WTC11 (cell line): ENCODE measurements at regions not wholly inside any gene's neighbourhood (a gene's known extent, or its start where the extent isn't known, plus 50 kb on each side); places are given as distances from the start of the nearest gene placed in this dataset.

Source experiments
- ATAC-seq: fragments of 200-7000 bp; cut with Tn5 transposase; 2 replicates; pipeline ENCODE4 v1.10.0; 2021; ENCODE audit warnings: mild to moderate bottlenecking, moderate library complexity
- CTCF ChIA-PET: fragments of 300-600 bp; sonication (Branson Sonifier 250); formaldehyde crosslinking; loops from one replicate; lab custom pipeline; 2021; ENCODE audit warnings: antibody characterized with exemption; lab: Charles Lee
- POLR2A ChIA-PET: fragments of 350-600 bp; sonication (Branson Sonifier 250); formaldehyde crosslinking; loops from one replicate; lab custom pipeline; 2021; ENCODE audit warnings: antibody characterized with exemption; lab: Charles Lee
- DNase-seq: peaks from one replicate; pipeline ENCODE4 v3.0.0; 2021; ENCODE audit warnings: low spot score
- H3K27ac Mint-ChIP-seq: 2 replicates; pipeline ENCODE4 v1.8.0; 2021; ENCODE audit warnings: mixed read lengths
- H3K27me3 Mint-ChIP-seq: 2 replicates; pipeline ENCODE4 v1.8.0; 2021; ENCODE audit warnings: low read depth, mild to moderate bottlenecking, moderate library complexity, mixed read lengths
- H3K36me3 Mint-ChIP-seq: 2 replicates; pipeline ENCODE4 v1.8.0; 2021; ENCODE audit warnings: mixed read lengths
- H3K4me1 Mint-ChIP-seq: 2 replicates; pipeline ENCODE4 v1.8.0; 2022; ENCODE audit warnings: mixed read lengths
- H3K4me3 Mint-ChIP-seq: 2 replicates; pipeline ENCODE4 v1.8.0; 2021; ENCODE audit warnings: mild to moderate bottlenecking, moderate library complexity, mixed read lengths
- H3K9me3 Mint-ChIP-seq: 2 replicates; pipeline ENCODE4 v1.8.0; 2021; ENCODE audit warnings: mixed read lengths
- AR ChIP-seq: fragments of 250-450 bp; sonication (Bioruptor Pico); IDR thresholded peaks from 2 replicates; pipeline ENCODE4 v1.9.0; 2021; ENCODE audit warnings: mild to moderate bottlenecking
- CREB1 ChIP-seq: sonication (generic); formaldehyde crosslinking; IDR thresholded peaks from 2 replicates; pipeline ENCODE4 v1.8.0; 2023; ENCODE audit warnings: mild to moderate bottlenecking, missing genetic modification reagents
- CREM ChIP-seq: sonication (generic); formaldehyde crosslinking; IDR thresholded peaks from 2 replicates; pipeline ENCODE4 v1.8.1; 2022; ENCODE audit warnings: mild to moderate bottlenecking, missing genetic modification reagents, moderate library complexity
- E2F4 ChIP-seq: sonication (generic); formaldehyde crosslinking; IDR thresholded peaks from 2 replicates; pipeline ENCODE4 v1.8.1; 2022; ENCODE audit warnings: low read depth, mild to moderate bottlenecking, moderate library complexity, missing genetic modification reagents, borderline replicate concordance
- E2F5 ChIP-seq: sonication (generic); formaldehyde crosslinking; IDR thresholded peaks from 2 replicates; pipeline ENCODE4 v1.8.1; 2022; ENCODE audit warnings: mild to moderate bottlenecking, moderate library complexity, missing genetic modification reagents
- FOXJ3 ChIP-seq: sonication (generic); formaldehyde crosslinking; IDR thresholded peaks from 2 replicates; pipeline ENCODE4 v1.9.0; 2021; ENCODE audit warnings: missing genetic modification reagents, mild to moderate bottlenecking, borderline replicate concordance
- FOXP1 ChIP-seq: sonication (generic); formaldehyde crosslinking; IDR thresholded peaks from 2 replicates; pipeline ENCODE4 v1.8.0; 2022; ENCODE audit warnings: missing genetic modification reagents, mild to moderate bottlenecking, moderate library complexity, borderline replicate concordance
- FOXP4 ChIP-seq: sonication (generic); formaldehyde crosslinking; IDR thresholded peaks from 2 replicates; pipeline ENCODE4 v1.8.0; 2022; ENCODE audit warnings: mild to moderate bottlenecking, missing genetic modification reagents
- HMGA2 ChIP-seq: fragments of 250-450 bp; sonication (Bioruptor Pico); IDR thresholded peaks from 2 replicates; pipeline ENCODE4 v1.4.0; 2021; ENCODE audit warnings: mild to moderate bottlenecking, moderate library complexity
- NFATC4 ChIP-seq: fragments of 250-450 bp; sonication (Bioruptor Pico); IDR thresholded peaks from 2 replicates; pipeline ENCODE4 v1.9.0; 2021; ENCODE audit warnings: mild to moderate bottlenecking
- SMAD4 ChIP-seq: sonication (generic); formaldehyde crosslinking; IDR thresholded peaks from 2 replicates; pipeline ENCODE4 v1.8.0; 2022; ENCODE audit warnings: mild to moderate bottlenecking, missing genetic modification reagents
- TEAD1 ChIP-seq: sonication (generic); formaldehyde crosslinking; IDR thresholded peaks from 2 replicates; pipeline ENCODE4 v1.8.0; 2022; ENCODE audit warnings: mild to moderate bottlenecking, missing genetic modification reagents
- TP53 ChIP-seq: sonication (generic); formaldehyde crosslinking; IDR thresholded peaks from 2 replicates; pipeline ENCODE4 v1.8.1; 2023; ENCODE audit warnings: mild to moderate bottlenecking, missing genetic modification reagents
- ZNF396 ChIP-seq: fragments of 250-450 bp; sonication (Bioruptor Pico); IDR thresholded peaks from 2 replicates; pipeline ENCODE4 v1.8.0; 2021; ENCODE audit warnings: mild to moderate bottlenecking, moderate library complexity, borderline replicate concordance
- ZNF423 ChIP-seq: fragments of 250-450 bp; sonication (Bioruptor Pico); IDR thresholded peaks from 2 replicates; pipeline ENCODE4 v2.1.2; 2022; ENCODE audit warnings: mild to moderate bottlenecking, moderate library complexity
- ZSCAN18 ChIP-seq: fragments of 250-450 bp; sonication (Bioruptor Pico); IDR thresholded peaks from 2 replicates; pipeline ENCODE4 v2.1.2; 2022; ENCODE audit warnings: mild to moderate bottlenecking, moderate library complexity

GRCh38 chr22:49624421-49625177 lies 203.1 kb downstream of the BRD1 start:
- CTCF ChIA-PET = no interaction called here
- no peak for ATAC-seq
- H3K9me3 Mint-ChIP-seq = no peaks in the 10 kb centered on the region

More at GRCh38 chr22:49624421-49625177, 203.1 kb downstream of the BRD1 start:
- TF ChIP-seq AR (no peak), E2F4 (no peak), HMGA2 (CRISPR knock-in tag) (no peak), CREM (CRISPR knock-in tag) (no peak), FOXJ3 (CRISPR knock-in tag) (no peak), E2F5 (CRISPR knock-in tag) (no peak), FOXP1 (CRISPR knock-in tag) (no peak), TP53 (CRISPR knock-in tag) (no peak), ZSCAN18 (no peak), CREB1 (CRISPR knock-in tag) (no peak), ZNF396 (CRISPR knock-in tag) (no peak), NFATC4 (CRISPR knock-in tag) (no peak), ZNF423 (no peak), SMAD4 (no peak), TEAD1 (CRISPR knock-in tag) (no peak), FOXP4 (CRISPR knock-in tag) (no peak)
- peaks cover 2% of the 10 kb centered on the region; the same call in 1 of the 2 replicates for H3K27me3 Mint-ChIP-seq
- no peak overlapping the region for H3K4me3 Mint-ChIP-seq
- H3K4me1 Mint-ChIP-seq = no peaks in the 10 kb centered on the region
- H3K36me3 Mint-ChIP-seq = no peaks in the 10 kb centered on the region
- no peak for DNase-seq
- H3K27ac Mint-ChIP-seq = no peak overlapping the region
- POLR2A ChIA-PET = no interaction called here
